ENCODE measurements at regions not wholly inside any gene's neighbourhood (a gene's known extent, or its start where the extent isn't known, plus 50 kb on each side); places are given as distances from the start of the nearest gene placed in this dataset.

DNA sequence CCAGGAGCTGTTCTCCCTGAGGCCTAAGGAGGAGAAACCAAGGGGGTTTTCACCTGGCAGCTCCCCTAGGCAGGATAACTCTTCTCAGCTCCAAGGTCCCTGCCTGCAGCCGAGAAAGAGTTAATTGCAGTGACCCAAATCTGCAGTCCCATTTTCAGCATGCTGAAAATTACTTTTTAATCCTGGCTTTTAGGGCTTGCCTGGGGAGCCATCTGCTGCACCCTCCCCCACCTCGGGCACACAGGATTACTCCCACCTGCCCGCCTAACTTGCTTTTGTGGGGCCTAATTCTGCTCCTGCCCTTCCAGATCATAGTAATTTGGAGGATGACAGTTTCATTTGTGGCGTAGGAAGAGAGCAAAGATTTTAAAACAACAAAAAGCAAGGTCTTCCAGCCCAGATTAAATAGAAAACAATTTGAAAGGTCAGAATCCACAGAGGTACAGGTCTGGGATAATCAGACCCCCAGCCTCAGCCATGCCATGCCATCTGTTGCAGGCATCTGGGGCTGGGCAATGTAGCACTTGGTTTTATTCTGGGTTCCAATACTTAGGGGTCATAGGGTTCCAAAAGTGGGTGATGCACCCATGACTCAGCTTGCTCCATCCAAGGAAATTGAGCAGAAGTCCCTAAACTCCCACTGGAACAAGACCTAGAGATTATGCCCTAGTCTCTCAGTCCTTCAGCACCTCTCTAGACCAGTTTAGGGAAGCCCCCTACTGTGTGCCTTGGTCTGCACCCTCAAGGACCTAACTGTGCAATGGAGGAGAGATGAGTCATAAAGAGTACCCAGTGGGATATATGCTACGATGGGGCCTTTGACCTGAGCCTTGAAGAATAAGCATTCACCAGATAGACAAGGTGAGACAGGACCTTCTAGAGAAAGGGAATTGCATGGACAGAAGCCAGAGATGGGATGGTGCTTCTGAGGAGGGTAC is 64.5 kb upstream of the NLK start:
- H3K27me3 Mint-ChIP-seq (ENCODE audit: low read depth, unreplicated experiment) = no peaks in the 10 kb centered on the region
- FAIRE-seq (no peak), DNase-seq (ENCODE audit: low read depth) (no peak)
- H3K4me3 Mint-ChIP-seq (ENCODE audit: unreplicated experiment) = no peak overlapping the region
- H3K36me3 Mint-ChIP-seq (ENCODE audit: low read depth, unreplicated experiment) = no peaks in the 10 kb centered on the region
- H3K9me3 ChIP-seq (ENCODE audit: insufficient read depth, low read depth, low read length) = no peaks in the 10 kb centered on the region
- H3K9me3 Mint-ChIP-seq (ENCODE audit: unreplicated experiment) = no peaks in the 10 kb centered on the region
- H3K4me1 ChIP-seq (ENCODE audit: insufficient read depth, low read length) = peaks cover 20% of the 10 kb centered on the region
- H3K27ac ChIP-seq (ENCODE audit: low read depth, low read length) = no peak overlapping the region
- H4K20me1 ChIP-seq (ENCODE audit: insufficient read depth, low read length) = no peaks in the 10 kb centered on the region
- H2AFZ ChIP-seq (ENCODE audit: low read depth, low read length) = no peak overlapping the region
- H3K79me2 ChIP-seq (ENCODE audit: insufficient read depth, low read length) = no peaks in the 10 kb centered on the region
- TF ChIP-seq EZH2 (IDR thresholded peaks at IDR 0.05; ENCODE audit: insufficient read depth, low read length) (no peak), CTCF (IDR thresholded peaks at IDR 0.05; ENCODE audit: insufficient read depth, low read depth, low read length) (no peak)
- H3K4me3 ChIP-seq (ENCODE audit: insufficient read depth, low read depth, low read length) = no peak overlapping the region
- no peak overlapping the region for H3K9ac ChIP-seq (ENCODE audit: low read length)
- no peaks in the 10 kb centered on the region for H3K36me3 ChIP-seq (ENCODE audit: insufficient read depth, low read length)
- no peaks in the 10 kb centered on the region for H3K27me3 ChIP-seq (ENCODE audit: insufficient read depth, low read length)
- H3K4me1 Mint-ChIP-seq (ENCODE audit: low read depth, unreplicated experiment) = peaks cover 7% of the 10 kb centered on the region
- H3K4me2 ChIP-seq (ENCODE audit: low read length) = no peak overlapping the region
- no peak overlapping the region for H3K27ac Mint-ChIP-seq (ENCODE audit: unreplicated experiment)

- no peaks in the 10 kb centered on the region for H4K20me1 ChIP-seq (ENCODE audit: insufficient read depth, low read length)
- H3K27ac ChIP-seq (ENCODE audit: low read depth, low read length) = no peak overlapping the region
- H3K27me3 ChIP-seq (ENCODE audit: insufficient read depth, low read length) = no peaks in the 10 kb centered on the region
- H3K36me3 ChIP-seq (ENCODE audit: insufficient read depth, low read length) = no peaks in the 10 kb centered on the region
- no peak overlapping the region for H3K4me3 ChIP-seq (ENCODE audit: insufficient read depth, low read depth, low read length)
- TF ChIP-seq CTCF (IDR thresholded peaks at IDR 0.05; ENCODE audit: insufficient read depth, low read depth, low read length) = no peak
- TF ChIP-seq EZH2 (IDR thresholded peaks at IDR 0.05; ENCODE audit: insufficient read depth, low read length) = no peak
- Mint-ChIP-seq H3K36me3 (ENCODE audit: low read depth, unreplicated experiment) (no peaks in the 10 kb centered on the region), H3K27ac (ENCODE audit: unreplicated experiment) (no peak overlapping the region), H3K27me3 (ENCODE audit: low read depth, unreplicated experiment) (no peaks in the 10 kb centered on the region), H3K4me3 (ENCODE audit: unreplicated experiment) (no peak overlapping the region), H3K9me3 (ENCODE audit: unreplicated experiment) (no peaks in the 10 kb centered on the region), H3K4me1 (ENCODE audit: low read depth, unreplicated experiment) (peaks cover 7% of the 10 kb centered on the region)
- no peaks in the 10 kb centered on the region for H3K9me3 ChIP-seq (ENCODE audit: insufficient read depth, low read depth, low read length)
- H3K79me2 ChIP-seq (ENCODE audit: insufficient read depth, low read length) = no peaks in the 10 kb centered on the region
- H3K9ac ChIP-seq (ENCODE audit: low read length) = no peak overlapping the region
- H2AFZ ChIP-seq (ENCODE audit: low read depth, low read length) = no peak overlapping the region
- H3K4me1 ChIP-seq (ENCODE audit: insufficient read depth, low read length) = peaks cover 20% of the 10 kb centered on the region
- H3K4me2 ChIP-seq (ENCODE audit: low read length) = no peak overlapping the region
- no peak for FAIRE-seq
- DNase-seq (ENCODE audit: low read depth) = peak; percentile 20
Measured at GRCh38 chr17:27978689-27979175, 63.7 kb upstream of the NLK start.

DNA sequence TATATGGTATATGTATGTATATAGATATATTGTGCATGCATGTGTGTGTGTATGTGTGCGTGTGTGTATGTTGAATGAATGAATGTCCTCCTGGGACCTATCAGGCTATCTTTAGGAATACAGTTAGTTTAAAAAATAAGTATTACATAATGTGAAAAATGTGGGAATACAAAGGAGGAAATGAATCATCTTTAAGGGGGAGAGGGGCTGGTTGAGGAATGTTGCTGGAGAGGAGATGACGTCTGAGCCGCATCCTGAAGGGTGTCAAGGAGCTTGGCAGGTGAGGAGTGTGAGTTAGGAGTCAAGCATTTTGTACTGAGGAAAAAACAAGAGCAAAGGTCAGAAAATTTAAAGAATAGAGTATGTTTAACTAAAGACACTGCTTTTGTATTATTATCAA is 62.4 kb upstream of the NLK start:
- no peaks in the 10 kb centered on the region for H4K20me1 ChIP-seq (ENCODE audit: insufficient read depth, low read length)
- H3K27ac Mint-ChIP-seq (ENCODE audit: unreplicated experiment) = no peak overlapping the region
- DNase-seq (ENCODE audit: low read depth) = peak; percentile 87
- TF ChIP-seq CTCF (IDR thresholded peaks at IDR 0.05; ENCODE audit: insufficient read depth, low read depth, low read length) = no peak
- no peak for TF ChIP-seq EZH2 (IDR thresholded peaks at IDR 0.05; ENCODE audit: insufficient read depth, low read length)
- FAIRE-seq = no peak
- no peak overlapping the region for H3K9ac ChIP-seq (ENCODE audit: low read length)
- H3K36me3 Mint-ChIP-seq (ENCODE audit: low read depth, unreplicated experiment) = no peaks in the 10 kb centered on the region
- H3K4me3 Mint-ChIP-seq (ENCODE audit: unreplicated experiment) = peak overlapping the region; percentile 22
- H3K27me3 ChIP-seq (ENCODE audit: insufficient read depth, low read length) = no peaks in the 10 kb centered on the region
- no peaks in the 10 kb centered on the region for H3K9me3 ChIP-seq (ENCODE audit: insufficient read depth, low read depth, low read length)
- H3K4me3 ChIP-seq (ENCODE audit: insufficient read depth, low read depth, low read length) = no peak overlapping the region
- H3K4me1 Mint-ChIP-seq (ENCODE audit: low read depth, unreplicated experiment) = peaks cover 7% of the 10 kb centered on the region
- no peak overlapping the region for H2AFZ ChIP-seq (ENCODE audit: low read depth, low read length)
- no peaks in the 10 kb centered on the region for H3K27me3 Mint-ChIP-seq (ENCODE audit: low read depth, unreplicated experiment)
- H3K4me2 ChIP-seq (ENCODE audit: low read length) = no peak overlapping the region
- no peak overlapping the region for H3K27ac ChIP-seq (ENCODE audit: low read depth, low read length)
- H3K79me2 ChIP-seq (ENCODE audit: insufficient read depth, low read length) = no peaks in the 10 kb centered on the region
- no peaks in the 10 kb centered on the region for H3K9me3 Mint-ChIP-seq (ENCODE audit: unreplicated experiment)
- H3K36me3 ChIP-seq (ENCODE audit: insufficient read depth, low read length) = no peaks in the 10 kb centered on the region
- peaks cover 18% of the 10 kb centered on the region for H3K4me1 ChIP-seq (ENCODE audit: insufficient read depth, low read length)
